ENCODE measurements at regions not wholly inside any gene's neighbourhood (a gene's known extent, or its start where the extent isn't known, plus 50 kb on each side); places are given as distances from the start of the nearest gene placed in this dataset.

DNA sequence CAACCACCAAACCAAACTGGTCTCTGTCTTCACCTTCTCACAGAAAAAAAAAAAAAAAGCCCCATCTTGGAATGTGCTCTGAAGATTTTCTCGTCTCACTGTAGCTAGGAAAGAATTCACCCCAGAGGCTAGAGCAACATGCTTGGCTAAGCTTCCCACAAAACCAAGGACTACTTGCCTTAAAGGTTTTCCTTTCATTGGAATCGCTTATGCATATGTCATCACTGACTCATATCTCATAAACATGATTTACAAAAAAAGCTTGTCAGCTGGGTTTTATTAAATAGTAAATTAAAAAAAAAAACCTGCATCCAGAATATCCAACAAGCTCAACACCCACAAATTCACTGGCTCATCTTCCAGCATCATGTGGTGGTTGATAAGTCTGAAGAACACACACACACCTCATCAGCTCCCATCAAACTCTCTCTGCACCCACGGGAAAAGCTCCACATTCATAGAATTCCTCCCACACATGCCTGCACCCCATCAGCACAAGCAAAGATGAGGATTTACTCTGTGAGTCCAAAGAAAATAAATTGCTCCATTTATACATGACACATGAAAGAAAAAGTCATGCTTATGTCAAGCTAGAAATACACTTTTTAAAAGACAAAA is 182.0 kb upstream of the TRIB2 start:
- TF ChIP-seq CEBPB (IDR thresholded peaks at IDR 0.05; ENCODE audit: low read depth) (no peak), POLR2AphosphoS5 (IDR thresholded peaks at IDR 0.05; ENCODE audit: low read depth, low read length) (no peak), EZH2 (IDR thresholded peaks at IDR 0.05) (no peak), REST (IDR thresholded peaks at IDR 0.05; ENCODE audit: low read depth) (no peak), SIN3A (IDR thresholded peaks at IDR 0.05; ENCODE audit: low read depth) (no peak), MAX (IDR thresholded peaks at IDR 0.05) (no peak), TCF7L2 (IDR thresholded peaks at IDR 0.05; ENCODE audit: borderline replicate concordance, extremely low read depth, insufficient read depth, insufficient read length) (no peak), POLR2A (IDR thresholded peaks at IDR 0.05; ENCODE audit: borderline replicate concordance, extremely low read depth, insufficient read depth, insufficient read length) (no peak), ZBTB33 (IDR thresholded peaks at IDR 0.05; ENCODE audit: extremely low read depth, insufficient replicate concordance, low read length) (no peak), SP1 (IDR thresholded peaks at IDR 0.05; ENCODE audit: low read depth) (no peak), RAD21 (IDR thresholded peaks at IDR 0.05; ENCODE audit: low read depth) (no peak)
- TF ChIP-seq, protein P1, sequence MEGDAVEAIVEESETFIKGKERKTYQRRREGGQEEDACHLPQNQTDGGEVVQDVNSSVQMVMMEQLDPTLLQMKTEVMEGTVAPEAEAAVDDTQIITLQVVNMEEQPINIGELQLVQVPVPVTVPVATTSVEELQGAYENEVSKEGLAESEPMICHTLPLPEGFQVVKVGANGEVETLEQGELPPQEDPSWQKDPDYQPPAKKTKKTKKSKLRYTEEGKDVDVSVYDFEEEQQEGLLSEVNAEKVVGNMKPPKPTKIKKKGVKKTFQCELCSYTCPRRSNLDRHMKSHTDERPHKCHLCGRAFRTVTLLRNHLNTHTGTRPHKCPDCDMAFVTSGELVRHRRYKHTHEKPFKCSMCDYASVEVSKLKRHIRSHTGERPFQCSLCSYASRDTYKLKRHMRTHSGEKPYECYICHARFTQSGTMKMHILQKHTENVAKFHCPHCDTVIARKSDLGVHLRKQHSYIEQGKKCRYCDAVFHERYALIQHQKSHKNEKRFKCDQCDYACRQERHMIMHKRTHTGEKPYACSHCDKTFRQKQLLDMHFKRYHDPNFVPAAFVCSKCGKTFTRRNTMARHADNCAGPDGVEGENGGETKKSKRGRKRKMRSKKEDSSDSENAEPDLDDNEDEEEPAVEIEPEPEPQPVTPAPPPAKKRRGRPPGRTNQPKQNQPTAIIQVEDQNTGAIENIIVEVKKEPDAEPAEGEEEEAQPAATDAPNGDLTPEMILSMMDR (IDR thresholded peaks at IDR 0.05 in 2 of 3, conservative IDR thresholded peaks at IDR 0.05 in 1 of 3; ENCODE audit: borderline replicate concordance in 1 of 3, insufficient read depth in 1 of 3, low read depth in 2 of 3, low read length in 2 of 3): no peak
- TF ChIP-seq, protein P2, sequence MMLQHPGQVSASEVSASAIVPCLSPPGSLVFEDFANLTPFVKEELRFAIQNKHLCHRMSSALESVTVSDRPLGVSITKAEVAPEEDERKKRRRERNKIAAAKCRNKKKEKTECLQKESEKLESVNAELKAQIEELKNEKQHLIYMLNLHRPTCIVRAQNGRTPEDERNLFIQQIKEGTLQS (IDR thresholded peaks at IDR 0.05): no peak
